HEK293 (cell line): ENCODE measurements at regions not wholly inside any gene's neighbourhood (a gene's known extent, or its start where the extent isn't known, plus 50 kb on each side); places are given as distances from the start of the nearest gene placed in this dataset.

Experiments used
- CTCF ChIA-PET: fragments of 350-600 bp; formaldehyde crosslinking; extraction: SDS; loops from one replicate; lab custom pipeline; 2021; ENCODE audit warnings: antibody characterized with exemption; lab: Yijun Ruan, JAX
- POLR2A ChIA-PET: fragments of 300-600 bp; formaldehyde crosslinking; extraction: SDS; loops from one replicate; lab custom pipeline; 2020; ENCODE audit warnings: antibody characterized with exemption, inconsistent platforms; lab: Yijun Ruan, JAX
- H3K27ac ChIP-seq: fragments of 200-500 bp; sonication (Bioruptor generic); 2 replicates; pipeline ENCODE4 v1.5.1; 2014; ENCODE audit warnings: low read depth, low read length, control low read depth, inconsistent platforms; ENCODE audit errors: extremely low read depth
- H3K36me3 ChIP-seq, 2 experiments: fragments of 200-500 bp in 1 of 2; sonication (Bioruptor generic) in 1 of 2; 1 replicate in 1 of 2; 2 replicates in 1 of 2; pipeline ENCODE4 v1.5.1; 2014 to 2017; ENCODE audit warnings: inconsistent platforms in 2 of 2, low read length in 2 of 2; ENCODE audit not compliant: control insufficient read depth in 2 of 2, insufficient read depth in 1 of 2
- H3K4me1 ChIP-seq: fragments of 200-500 bp; sonication (Bioruptor generic); 2 replicates; pipeline ENCODE4 v1.5.1; 2014; ENCODE audit warnings: mild to moderate bottlenecking, low read length, inconsistent platforms; ENCODE audit not compliant: control insufficient read depth, insufficient read depth
- H3K4me3 ChIP-seq: 2 replicates; pipeline ENCODE4 v1.5.1; 2011; ENCODE audit warnings: low read depth, mild to moderate bottlenecking, control low read depth, low read length, moderate library complexity
- H3K9me3 ChIP-seq: fragments of 200-500 bp; sonication (Bioruptor generic); 2 replicates; pipeline ENCODE4 v1.5.1; 2014; ENCODE audit warnings: low read depth, low read length, inconsistent platforms; ENCODE audit not compliant: control insufficient read depth, insufficient read depth
- EGR2 ChIP-seq: fragments of 450-650 bp; formaldehyde crosslinking; IDR thresholded peaks from 2 replicates; pipeline ENCODE4 v1.5.1; 2016; ENCODE audit warnings: low read depth, missing biosample characterization, missing genetic modification characterization
- GLIS1 ChIP-seq: fragments of 450-650 bp; formaldehyde crosslinking; IDR thresholded peaks from 2 replicates; pipeline ENCODE4 v1.5.1; 2016; ENCODE audit warnings: missing biosample characterization, missing genetic modification characterization
- REPIN1 ChIP-seq: fragments of 450-650 bp; formaldehyde crosslinking; IDR thresholded peaks from 2 replicates; pipeline ENCODE4 v1.5.1; 2017; ENCODE audit warnings: missing biosample characterization, missing genetic modification characterization, low read depth
- SCRT2 ChIP-seq: fragments of 450-650 bp; formaldehyde crosslinking; IDR thresholded peaks from 2 replicates; pipeline ENCODE4 v1.5.1; 2016; ENCODE audit warnings: missing biosample characterization, missing genetic modification characterization
- YY1 ChIP-seq: fragments of 450-650 bp; formaldehyde crosslinking; IDR thresholded peaks from 2 replicates; pipeline ENCODE4 v1.5.1; 2018; ENCODE audit warnings: missing biosample characterization, missing genetic modification characterization
- YY2 ChIP-seq: fragments of 450-650 bp; formaldehyde crosslinking; IDR thresholded peaks from 2 replicates; pipeline ENCODE4 v1.5.1; 2016; ENCODE audit warnings: missing biosample characterization, missing genetic modification characterization
- ZBTB11 ChIP-seq: fragments of 450-650 bp; formaldehyde crosslinking; conservative IDR thresholded peaks from 2 replicates; pipeline ENCODE4 v1.5.1; 2016; ENCODE audit warnings: low read depth, missing biosample characterization, missing genetic modification characterization
- ZBTB20 ChIP-seq: fragments of 450-650 bp; formaldehyde crosslinking; IDR thresholded peaks from 2 replicates; pipeline ENCODE4 v1.5.1; 2016; ENCODE audit warnings: missing biosample characterization, missing genetic modification characterization
- ZIC2 ChIP-seq: fragments of 450-650 bp; formaldehyde crosslinking; IDR thresholded peaks from 2 replicates; pipeline ENCODE4 v1.5.1; 2016; ENCODE audit warnings: missing biosample characterization, missing genetic modification characterization
- ZNF18 ChIP-seq: fragments of 450-650 bp; formaldehyde crosslinking; IDR thresholded peaks from 2 replicates; pipeline ENCODE4 v1.5.1; 2016; ENCODE audit warnings: missing biosample characterization, missing genetic modification characterization
- ZNF335 ChIP-seq: fragments of 450-650 bp; formaldehyde crosslinking; conservative IDR thresholded peaks from 2 replicates; pipeline ENCODE4 v1.5.1; 2016; ENCODE audit warnings: missing biosample characterization, missing genetic modification characterization
- ZNF423 ChIP-seq: fragments of 450-650 bp; formaldehyde crosslinking; IDR thresholded peaks from 2 replicates; pipeline ENCODE4 v1.5.1; 2016; ENCODE audit warnings: missing biosample characterization, missing genetic modification characterization
- ZNF433 ChIP-seq: fragments of 450-650 bp; formaldehyde crosslinking; IDR thresholded peaks from 2 replicates; pipeline ENCODE4 v1.5.1; 2016; ENCODE audit warnings: missing biosample characterization, missing genetic modification characterization, low read depth
- ZNF521 ChIP-seq: fragments of 450-650 bp; formaldehyde crosslinking; IDR thresholded peaks from 2 replicates; pipeline ENCODE4 v1.5.1; 2017; ENCODE audit warnings: missing biosample characterization, mild to moderate bottlenecking, missing genetic modification characterization
- ZNF529 ChIP-seq: fragments of 450-650 bp; formaldehyde crosslinking; IDR thresholded peaks from 2 replicates; pipeline ENCODE4 v1.5.1; 2017; ENCODE audit warnings: missing genetic modification characterization, missing biosample characterization; ENCODE audit not compliant: insufficient replicate concordance
- ZNF561 ChIP-seq: fragments of 450-650 bp; IDR thresholded peaks from 2 replicates; pipeline ENCODE4 v1.5.1; 2018; ENCODE audit warnings: missing biosample characterization, missing genetic modification characterization, borderline replicate concordance
- ZNF580 ChIP-seq: fragments of 450-650 bp; formaldehyde crosslinking; IDR thresholded peaks from 2 replicates; pipeline ENCODE4 v1.5.1; 2016; ENCODE audit warnings: missing biosample characterization, missing genetic modification characterization
- ZNF600 ChIP-seq: fragments of 450-650 bp; formaldehyde crosslinking; IDR thresholded peaks from 2 replicates; pipeline ENCODE4 v1.5.1; 2016; ENCODE audit warnings: missing biosample characterization, missing genetic modification characterization
- ZNF792 ChIP-seq: fragments of 450-650 bp; formaldehyde crosslinking; IDR thresholded peaks from 2 replicates; pipeline ENCODE4 v1.5.1; 2016; ENCODE audit warnings: missing biosample characterization, missing genetic modification characterization
- ZNF830 ChIP-seq: fragments of 450-650 bp; IDR thresholded peaks from 2 replicates; pipeline ENCODE4 v1.5.0; 2018; ENCODE audit warnings: missing biosample characterization, missing genetic modification characterization, low read depth, mild to moderate bottlenecking, moderate library complexity
- ZSCAN16 ChIP-seq: fragments of 450-650 bp; formaldehyde crosslinking; IDR thresholded peaks from 2 replicates; pipeline ENCODE4 v1.5.1; 2016; ENCODE audit warnings: missing biosample characterization, missing genetic modification characterization
- TF ChIP-seq, protein P1 (sequence below): fragments of 450-650 bp; formaldehyde crosslinking; IDR thresholded peaks from 2 replicates; pipeline ENCODE4 v1.5.1; 2016; ENCODE audit warnings: missing biosample characterization, missing genetic modification characterization, borderline replicate concordance
- TF ChIP-seq, protein P2 (sequence below): fragments of 450-650 bp; formaldehyde crosslinking; IDR thresholded peaks from 2 replicates; pipeline ENCODE4 v1.5.1; 2016; ENCODE audit warnings: missing biosample characterization, missing genetic modification characterization

DNA sequence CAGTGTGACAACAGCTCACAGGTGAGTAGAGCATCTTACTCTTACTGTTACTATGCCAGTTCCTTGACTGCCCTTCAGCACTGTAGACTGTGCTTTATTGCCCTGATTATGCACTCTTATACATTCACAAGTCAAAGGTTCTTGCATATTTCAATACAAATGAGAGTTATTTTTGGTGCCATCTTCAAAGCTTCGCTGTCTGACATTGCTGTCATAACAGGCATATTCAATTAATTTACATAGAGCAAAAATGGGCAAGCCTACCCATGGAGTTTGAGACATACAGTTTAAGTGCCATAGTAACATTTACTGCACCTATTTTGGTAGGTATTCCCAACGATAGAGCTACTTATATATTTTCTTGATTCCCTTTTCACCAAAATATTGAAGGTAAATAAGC, 107.5 kb upstream of the CNTN1 start (continued):
- TF ChIP-seq ZBTB11 (tag by site-specific recombination): no peak
- no peak for TF ChIP-seq ZSCAN16 (tag by site-specific recombination)
- no peak for TF ChIP-seq ZNF830
- TF ChIP-seq EGR2: no peak
- no peak for TF ChIP-seq ZIC2 (tag by site-specific recombination)
- TF ChIP-seq, all 188 proteins: peak for 0

DNA sequence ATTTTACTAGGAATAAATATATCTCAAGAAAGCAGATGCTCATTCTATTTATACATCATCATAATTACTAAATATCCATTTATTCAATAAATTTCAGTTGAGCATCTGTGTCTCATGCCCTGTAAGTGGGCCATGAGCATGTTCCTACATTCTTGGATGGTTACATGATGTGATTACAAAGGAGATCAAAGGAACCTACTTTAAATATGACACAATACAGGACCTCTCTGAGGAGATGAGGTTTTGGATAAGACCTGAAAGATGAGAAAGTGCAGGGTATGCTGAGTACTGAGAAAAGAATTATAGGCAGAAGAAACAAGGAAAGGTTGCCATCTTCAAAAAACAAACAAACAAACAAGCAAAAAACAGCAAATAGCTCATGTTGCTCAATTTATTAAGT, 105.4 kb upstream of the CNTN1 start:
- Histone ChIP-seq H3K4me1 (no peaks in the 10 kb centered on the region), H3K36me3 (no peaks in the 10 kb centered on the region), H3K27ac (no peak overlapping the region), H3K9me3 (no peaks in the 10 kb centered on the region), H3K4me3 (no peak overlapping the region)
- TF ChIP-seq REPIN1 (no peak), ZNF521 (tag by site-specific recombination) (no peak), SCRT2 (tag by site-specific recombination) (no peak), GLIS1 (no peak), ZNF600 (tag by site-specific recombination) (no peak), ZNF561 (tag by site-specific recombination) (no peak), ZNF18 (tag by site-specific recombination) (no peak), ZNF580 (tag by site-specific recombination) (no peak), ZNF433 (tag by site-specific recombination) (no peak), YY2 (no peak), ZBTB20 (no peak)
- TF ChIP-seq, protein P1, sequence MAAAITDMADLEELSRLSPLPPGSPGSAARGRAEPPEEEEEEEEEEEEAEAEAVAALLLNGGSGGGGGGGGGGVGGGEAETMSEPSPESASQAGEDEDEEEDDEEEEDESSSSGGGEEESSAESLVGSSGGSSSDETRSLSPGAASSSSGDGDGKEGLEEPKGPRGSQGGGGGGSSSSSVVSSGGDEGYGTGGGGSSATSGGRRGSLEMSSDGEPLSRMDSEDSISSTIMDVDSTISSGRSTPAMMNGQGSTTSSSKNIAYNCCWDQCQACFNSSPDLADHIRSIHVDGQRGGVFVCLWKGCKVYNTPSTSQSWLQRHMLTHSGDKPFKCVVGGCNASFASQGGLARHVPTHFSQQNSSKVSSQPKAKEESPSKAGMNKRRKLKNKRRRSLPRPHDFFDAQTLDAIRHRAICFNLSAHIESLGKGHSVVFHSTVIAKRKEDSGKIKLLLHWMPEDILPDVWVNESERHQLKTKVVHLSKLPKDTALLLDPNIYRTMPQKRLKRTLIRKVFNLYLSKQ (tag by site-specific recombination): no peak
- TF ChIP-seq, protein P2, sequence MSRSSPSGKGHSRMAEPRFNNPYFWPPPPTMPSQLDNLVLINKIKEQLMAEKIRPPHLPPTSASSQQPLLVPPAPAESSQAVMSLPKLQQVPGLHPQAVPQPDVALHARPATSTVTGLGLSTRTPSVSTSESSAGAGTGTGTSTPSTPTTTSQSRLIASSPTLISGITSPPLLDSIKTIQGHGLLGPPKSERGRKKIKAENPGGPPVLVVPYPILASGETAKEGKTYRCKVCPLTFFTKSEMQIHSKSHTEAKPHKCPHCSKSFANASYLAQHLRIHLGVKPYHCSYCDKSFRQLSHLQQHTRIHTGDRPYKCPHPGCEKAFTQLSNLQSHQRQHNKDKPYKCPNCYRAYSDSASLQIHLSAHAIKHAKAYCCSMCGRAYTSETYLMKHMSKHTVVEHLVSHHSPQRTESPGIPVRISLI (tag by site-specific recombination): no peak
- POLR2A ChIA-PET: no interaction called here
- CTCF ChIA-PET: no interaction called here

GRCh38 chr12:40587421-40587820, 104.8 kb upstream of the CNTN1 start:
- H3K4me3 ChIP-seq: no peak overlapping the region
- H3K9me3 ChIP-seq: no peaks in the 10 kb centered on the region
- ChIA-PET POLR2A (no interaction called here), CTCF (no interaction called here)
- H3K4me1 ChIP-seq: no peaks in the 10 kb centered on the region
- H3K36me3 ChIP-seq: no peaks in the 10 kb centered on the region
- no peak overlapping the region for H3K27ac ChIP-seq
- TF ChIP-seq ZNF792: no peak
- TF ChIP-seq ZNF335 (tag by site-specific recombination): no peak
- TF ChIP-seq YY1 (tag by site-specific recombination): no peak
- TF ChIP-seq, protein P2 (tag by site-specific recombination): no peak
- no peak for TF ChIP-seq ZNF529 (tag by site-specific recombination)
- no peak for TF ChIP-seq ZNF423 (tag by site-specific recombination)
- no peak for TF ChIP-seq ZBTB11 (tag by site-specific recombination)
